PC-3 (cell line): ENCODE measurements at regions not wholly inside any gene's neighbourhood (a gene's known extent, or its start where the extent isn't known, plus 50 kb on each side); places are given as distances from the start of the nearest gene placed in this dataset.

Experiments used
- ATAC-seq: fragments of 200-7000 bp; cut with Tn5 transposase; 2 replicates; pipeline ENCODE4 v1.9.1; 2020; ENCODE audit warnings: mild to moderate bottlenecking, moderate library complexity
- BruUV-seq: library from RNA; stranded (reverse); fragments of 400-500 nt; replicated peaks from 2 replicates; lab custom pipeline; 2021; lab: Mats Ljungman, UMichigan
- CTCF ChIA-PET: fragments of 300-600 bp; sonication (Branson Sonifier 250); formaldehyde crosslinking; loops from one replicate; lab custom pipeline; 2022; ENCODE audit warnings: antibody characterized with exemption; lab: Charles Lee
- POLR2A ChIA-PET: fragments of 300-600 bp; sonication (Branson Sonifier 250); formaldehyde crosslinking; loops from one replicate; lab custom pipeline; 2022; ENCODE audit warnings: antibody characterized with exemption; ENCODE audit not compliant: unreplicated experiment; lab: Charles Lee
- DNase-seq: peaks from one replicate; pipeline ENCODE4 v3.0.0-alpha.2; 2015
- H2AFZ ChIP-seq: fragments of 300-600 bp; sonication (generic); 2 replicates; pipeline ENCODE4 v1.6.0; 2016; ENCODE audit warnings: antibody characterized with exemption, low read length
- H3F3A ChIP-seq: fragments of 300-600 bp; sonication (generic); one replicate; pipeline ENCODE4 v1.6.0; 2017; ENCODE audit warnings: antibody characterized with exemption, low read length, control low read depth, mild to moderate bottlenecking; ENCODE audit not compliant: unreplicated experiment
- H3K27ac ChIP-seq: fragments of 300-600 bp; sonication (generic); 2 replicates; pipeline ENCODE4 v1.5.1; 2016; ENCODE audit warnings: mild to moderate bottlenecking, low read length
- H3K27me3 ChIP-seq: fragments of 300-600 bp; sonication (generic); 2 replicates; pipeline ENCODE4 v1.6.1; 2016; ENCODE audit warnings: low read length, mixed read lengths
- H3K36me3 ChIP-seq: fragments of 300-600 bp; sonication (generic); 2 replicates; pipeline ENCODE4 v1.6.1; 2016; ENCODE audit warnings: low read depth, mixed run types, low read length, mixed read lengths
- H3K4me1 ChIP-seq: fragments of 300-600 bp; sonication (generic); 2 replicates; pipeline ENCODE4 v1.5.1; 2016; ENCODE audit warnings: low read length; ENCODE audit not compliant: insufficient read depth
- H3K4me2 ChIP-seq: fragments of 300-600 bp; sonication (generic); 2 replicates; pipeline ENCODE4 v1.6.0; 2016; ENCODE audit warnings: low read length
- H3K4me3 ChIP-seq: fragments of 300-600 bp; sonication (generic); 2 replicates; pipeline ENCODE4 v1.5.1; 2016; ENCODE audit warnings: mild to moderate bottlenecking, low read length, mixed read lengths
- H3K79me2 ChIP-seq: fragments of 300-600 bp; sonication (generic); 2 replicates; pipeline ENCODE4 v1.6.1; 2017; ENCODE audit warnings: low read length, mixed read lengths
- H3K9ac ChIP-seq: fragments of 300-600 bp; sonication (generic); 2 replicates; pipeline ENCODE4 v1.6.0; 2016; ENCODE audit warnings: mild to moderate bottlenecking, low read length
- H3K9me2 ChIP-seq: fragments of 300-600 bp; sonication (generic); replicated peaks from 2 replicates; pipeline ENCODE4 v1.6.1; 2016; ENCODE audit warnings: mixed run types, low read length, mixed read lengths
- H3K9me3 ChIP-seq: fragments of 300-600 bp; sonication (generic); 2 replicates; pipeline ENCODE4 v1.6.1; 2016; ENCODE audit warnings: low read length, mixed read lengths
- H4K20me1 ChIP-seq: fragments of 300-600 bp; sonication (generic); 2 replicates; pipeline ENCODE4 v1.6.1; 2016; ENCODE audit warnings: low read length, mixed read lengths
- EZH2 ChIP-seq: fragments of 300-600 bp; sonication (generic); IDR thresholded peaks from one replicate; pipeline ENCODE4 v1.6.1; 2017; ENCODE audit warnings: antibody characterized with exemption, mild to moderate bottlenecking, low read length; ENCODE audit not compliant: unreplicated experiment
- EZH2phosphoT487 ChIP-seq: fragments of 300-600 bp; sonication (generic); IDR thresholded peaks from 2 replicates; pipeline ENCODE4 v1.6.1; 2018; ENCODE audit warnings: mild to moderate bottlenecking, antibody characterized with exemption, low read length, borderline replicate concordance
- intact Hi-C: fragments of 100-400 bp; cut with micrococcal nuclease; formaldehyde crosslinking; loops from 2 replicates; pipeline ENCODE4 v1.9.0; 2023
- TF ChIP-seq, protein P1 (sequence below): fragments of 300-600 bp; sonication (generic); conservative IDR thresholded peaks from 2 replicates; pipeline ENCODE4 v1.5.1; 2017; ENCODE audit warnings: antibody characterized with exemption, low read depth, mild to moderate bottlenecking, low read length

DNA sequence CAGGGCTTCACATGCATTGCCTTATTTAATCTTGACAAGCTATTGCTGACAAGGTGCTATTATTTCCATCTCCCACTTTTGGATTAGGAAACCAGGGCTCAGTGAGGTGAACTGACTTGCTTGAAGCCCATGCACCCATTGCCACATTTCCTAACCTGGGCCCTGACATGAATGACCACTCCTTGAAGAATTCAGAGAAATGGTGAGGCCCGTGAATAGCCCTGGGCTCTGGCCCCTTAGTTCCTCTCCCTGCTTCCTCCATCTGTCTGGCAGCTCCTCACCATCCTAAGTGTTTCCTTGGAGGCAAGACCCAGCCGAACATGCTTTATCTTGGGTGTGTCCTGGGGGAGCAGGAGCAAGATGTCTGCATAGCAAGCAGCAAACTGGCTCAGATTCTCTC lies 56.1 kb upstream of the NECTIN1 start:
- no peak overlapping the region for H2AFZ ChIP-seq
- DNase-seq = no peak
- ChIA-PET CTCF (no interaction called here), POLR2A (no interaction called here)
- no peak overlapping the region for H3K27ac ChIP-seq
- H3K9ac ChIP-seq = no peak overlapping the region
- TF ChIP-seq, protein P1, sequence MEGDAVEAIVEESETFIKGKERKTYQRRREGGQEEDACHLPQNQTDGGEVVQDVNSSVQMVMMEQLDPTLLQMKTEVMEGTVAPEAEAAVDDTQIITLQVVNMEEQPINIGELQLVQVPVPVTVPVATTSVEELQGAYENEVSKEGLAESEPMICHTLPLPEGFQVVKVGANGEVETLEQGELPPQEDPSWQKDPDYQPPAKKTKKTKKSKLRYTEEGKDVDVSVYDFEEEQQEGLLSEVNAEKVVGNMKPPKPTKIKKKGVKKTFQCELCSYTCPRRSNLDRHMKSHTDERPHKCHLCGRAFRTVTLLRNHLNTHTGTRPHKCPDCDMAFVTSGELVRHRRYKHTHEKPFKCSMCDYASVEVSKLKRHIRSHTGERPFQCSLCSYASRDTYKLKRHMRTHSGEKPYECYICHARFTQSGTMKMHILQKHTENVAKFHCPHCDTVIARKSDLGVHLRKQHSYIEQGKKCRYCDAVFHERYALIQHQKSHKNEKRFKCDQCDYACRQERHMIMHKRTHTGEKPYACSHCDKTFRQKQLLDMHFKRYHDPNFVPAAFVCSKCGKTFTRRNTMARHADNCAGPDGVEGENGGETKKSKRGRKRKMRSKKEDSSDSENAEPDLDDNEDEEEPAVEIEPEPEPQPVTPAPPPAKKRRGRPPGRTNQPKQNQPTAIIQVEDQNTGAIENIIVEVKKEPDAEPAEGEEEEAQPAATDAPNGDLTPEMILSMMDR = no peak
- TF ChIP-seq EZH2phosphoT487 = no peak
- no peak for TF ChIP-seq EZH2
- no peaks in the 10 kb centered on the region for H3F3A ChIP-seq
- no TSS peak for BruUV-seq
- no peaks in the 10 kb centered on the region for H3K79me2 ChIP-seq
- H3K4me3 ChIP-seq = no peak overlapping the region
- intact Hi-C loops = no loop called here
- no peak overlapping the region for H3K4me2 ChIP-seq
- H4K20me1 ChIP-seq = no peaks in the 10 kb centered on the region
- no peaks in the 10 kb centered on the region for H3K36me3 ChIP-seq
- no peaks in the 10 kb centered on the region for H3K4me1 ChIP-seq
- H3K27me3 ChIP-seq = peaks cover 48% of the 10 kb centered on the region
- ATAC-seq = no peak
- H3K9me3 ChIP-seq = no peaks in the 10 kb centered on the region
- no peaks in the 10 kb centered on the region for H3K9me2 ChIP-seq

DNA sequence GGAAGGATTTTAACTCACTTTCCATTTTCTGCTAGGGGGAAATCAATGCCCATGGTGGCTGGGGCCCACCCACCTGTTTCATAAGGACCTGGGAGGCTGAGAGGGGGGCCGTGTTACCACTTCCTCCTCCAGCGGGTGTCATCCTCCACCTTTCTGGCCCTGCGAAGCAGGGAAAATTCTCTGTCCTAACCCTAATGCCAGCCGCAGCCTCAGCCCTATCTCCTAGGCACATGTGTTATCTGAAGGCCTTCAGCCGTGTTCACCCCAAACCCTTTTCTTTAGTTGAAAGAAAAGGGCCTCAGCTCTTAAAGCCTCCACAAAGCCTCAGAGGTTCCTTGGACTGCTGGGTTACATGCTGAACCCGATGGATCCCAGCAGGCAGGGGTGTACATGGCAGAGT lies 55.4 kb upstream of the NECTIN1 start:
- no TSS peak for BruUV-seq
- intact Hi-C loops = no loop called here

More for the DNA sequence above, 55.4 kb upstream of the NECTIN1 start:
- H3K9me2 ChIP-seq = no peaks in the 10 kb centered on the region
- no peaks in the 10 kb centered on the region for H4K20me1 ChIP-seq
- ChIA-PET CTCF (no interaction called here), POLR2A (no interaction called here)
- no peaks in the 10 kb centered on the region for H3F3A ChIP-seq
- no peaks in the 10 kb centered on the region for H3K36me3 ChIP-seq
- H3K27me3 ChIP-seq = peaks cover 55% of the 10 kb centered on the region
- H3K4me2 ChIP-seq = no peak overlapping the region
- no peak overlapping the region for H3K4me3 ChIP-seq
- no peak overlapping the region for H3K27ac ChIP-seq
- TF ChIP-seq, protein P1 = no peak
- TF ChIP-seq EZH2 = no peak
- no peaks in the 10 kb centered on the region for H3K9me3 ChIP-seq
- H3K79me2 ChIP-seq = no peaks in the 10 kb centered on the region
- ATAC-seq = no peak
- DNase-seq = no peak
- no peaks in the 10 kb centered on the region for H3K4me1 ChIP-seq
- H2AFZ ChIP-seq = no peak overlapping the region
- H3K9ac ChIP-seq = no peak overlapping the region
